ENCODE measurements at regions not wholly inside any gene's neighbourhood (a gene's known extent, or its start where the extent isn't known, plus 50 kb on each side); places are given as distances from the start of the nearest gene placed in this dataset.

DNA sequence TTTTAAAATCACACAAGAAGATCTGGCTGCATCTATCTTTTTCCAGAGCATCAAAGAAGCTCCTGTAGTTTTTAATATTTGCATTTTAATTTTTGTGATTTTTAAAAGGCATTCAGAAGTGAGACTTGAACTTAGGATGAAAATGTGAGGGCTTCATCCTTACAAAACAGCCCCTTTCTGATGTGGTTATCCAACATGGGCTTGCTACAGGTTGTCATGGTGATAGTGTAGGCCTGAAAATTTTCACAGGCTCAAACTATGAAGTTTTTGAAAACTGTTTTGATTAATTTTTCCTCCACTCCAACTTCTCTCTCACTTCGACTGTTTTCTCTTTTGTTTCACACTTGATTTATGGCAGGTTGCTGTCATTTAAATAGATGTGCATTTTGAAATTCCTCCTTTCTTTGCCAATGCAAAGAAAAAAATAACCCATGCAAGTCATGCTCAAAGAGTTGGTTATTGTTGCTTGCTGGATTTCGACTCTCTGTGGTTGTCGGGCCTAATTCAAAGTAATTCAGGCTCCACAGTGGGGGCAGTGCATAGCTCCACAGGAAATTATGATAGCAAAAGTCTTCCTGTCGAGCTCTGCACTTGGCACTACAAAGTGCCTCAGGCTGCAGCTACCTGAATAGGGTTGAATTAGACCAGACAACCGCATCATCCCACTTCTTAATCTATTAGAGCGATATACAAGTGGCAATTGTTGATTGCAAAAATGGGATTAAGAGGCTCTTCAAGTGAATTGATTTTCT lies 201.0 kb upstream of the GPR101 start:
- TF ChIP-seq, protein P1, sequence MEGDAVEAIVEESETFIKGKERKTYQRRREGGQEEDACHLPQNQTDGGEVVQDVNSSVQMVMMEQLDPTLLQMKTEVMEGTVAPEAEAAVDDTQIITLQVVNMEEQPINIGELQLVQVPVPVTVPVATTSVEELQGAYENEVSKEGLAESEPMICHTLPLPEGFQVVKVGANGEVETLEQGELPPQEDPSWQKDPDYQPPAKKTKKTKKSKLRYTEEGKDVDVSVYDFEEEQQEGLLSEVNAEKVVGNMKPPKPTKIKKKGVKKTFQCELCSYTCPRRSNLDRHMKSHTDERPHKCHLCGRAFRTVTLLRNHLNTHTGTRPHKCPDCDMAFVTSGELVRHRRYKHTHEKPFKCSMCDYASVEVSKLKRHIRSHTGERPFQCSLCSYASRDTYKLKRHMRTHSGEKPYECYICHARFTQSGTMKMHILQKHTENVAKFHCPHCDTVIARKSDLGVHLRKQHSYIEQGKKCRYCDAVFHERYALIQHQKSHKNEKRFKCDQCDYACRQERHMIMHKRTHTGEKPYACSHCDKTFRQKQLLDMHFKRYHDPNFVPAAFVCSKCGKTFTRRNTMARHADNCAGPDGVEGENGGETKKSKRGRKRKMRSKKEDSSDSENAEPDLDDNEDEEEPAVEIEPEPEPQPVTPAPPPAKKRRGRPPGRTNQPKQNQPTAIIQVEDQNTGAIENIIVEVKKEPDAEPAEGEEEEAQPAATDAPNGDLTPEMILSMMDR (conservative IDR thresholded peaks at IDR 0.05; ENCODE audit: low read depth, low read length) = no peak
- no peak for TF ChIP-seq EZH2 (IDR thresholded peaks at IDR 0.05; ENCODE audit: borderline replicate concordance, low read depth, low read length, poor library complexity, severe bottlenecking)

All from A673 (cell line).